HepG2 (cell line): ENCODE measurements at regions not wholly inside any gene's neighbourhood (a gene's known extent, or its start where the extent isn't known, plus 50 kb on each side); places are given as distances from the start of the nearest gene placed in this dataset.

Experiments used
- ATAC-seq: fragments of 200-7000 bp; cut with Tn5 transposase; 3 replicates; pipeline ENCODE4 v1.9.1; 2020; ENCODE audit warnings: mild to moderate bottlenecking, moderate library complexity
- BruUV-seq: library from RNA; stranded (reverse); fragments of 400-500 nt; replicated peaks from 2 replicates; lab custom pipeline; 2021; lab: Mats Ljungman, UMichigan
- CTCF ChIA-PET: fragments of 300-600 bp; formaldehyde crosslinking; extraction: SDS; loops from one replicate; lab custom pipeline; 2021; ENCODE audit warnings: low total read pairs, inconsistent platforms, low intra/inter-chr PET ratio; lab: Yijun Ruan, JAX
- POLR2A ChIA-PET: fragments of 350-600 bp; sonication (Branson Sonifier 250); formaldehyde crosslinking; loops from one replicate; lab custom pipeline; 2020; ENCODE audit warnings: antibody characterized with exemption, inconsistent platforms; lab: Yijun Ruan, JAX
- DNase-seq: peaks from one replicate; pipeline ENCODE4 v3.0.0-alpha.2; 2015; ENCODE audit warnings: low spot score
- FAIRE-seq: peaks from 3 replicates; lab custom pipeline; 2011; peaks lifted over from hg19 to GRCh38; lab: Jason Lieb, UNC
- H2AFZ ChIP-seq: one replicate; pipeline ENCODE4 v1.6.1; 2011; ENCODE audit warnings: low read length, inconsistent platforms
- H3K27ac ChIP-seq: fragments of 300-600 bp; 3 replicates; pipeline ENCODE4 v1.8.0; 2011; ENCODE audit warnings: mixed run types, mild to moderate bottlenecking, mixed read lengths, low read length, inconsistent platforms; ENCODE audit not compliant: insufficient read depth; ENCODE audit errors: extremely low read length
- H3K27me3 ChIP-seq, 2 experiments: fragments of 200-600 bp in 1 of 2; 2 replicates in 1 of 2; 3 replicates in 1 of 2; pipeline versions ENCODE4 v1.6.0 to v1.8.0; 2011; ENCODE audit warnings: low read length in 2 of 2, mild to moderate bottlenecking in 2 of 2, moderate library complexity in 2 of 2, inconsistent platforms in 1 of 2; ENCODE audit not compliant: insufficient read depth in 2 of 2, control insufficient read depth in 1 of 2
- H3K36me3 ChIP-seq, 2 experiments: fragments of 200-600 bp in 1 of 2; replicated peaks in 1 of 2; 2 replicates in 1 of 2; 3 replicates in 1 of 2; pipeline versions ENCODE4 v1.5.1 to v1.8.0; 2011; ENCODE audit warnings: low read length in 2 of 2, inconsistent platforms in 1 of 2; ENCODE audit not compliant: insufficient read depth in 2 of 2, control insufficient read depth in 1 of 2
- H3K4me1 ChIP-seq: 2 replicates; pipeline ENCODE4 v1.5.1; 2012; ENCODE audit warnings: low read length, inconsistent platforms; ENCODE audit not compliant: insufficient read depth
- H3K4me2 ChIP-seq: 2 replicates; pipeline ENCODE4 v1.6.0; 2011; ENCODE audit warnings: low read depth, low read length, inconsistent platforms
- H3K4me3 ChIP-seq, 3 experiments: fragments of 200-600 bp in 1 of 3; sonication (generic), shearing (Covaris generic) in 1 of 3; replicated peaks in 1 of 3; 2 replicates each; pipeline ENCODE4 v1.5.1; 2011 to 2016; ENCODE audit warnings: low read length in 3 of 3, inconsistent platforms in 2 of 3, low read depth in 2 of 3, mild to moderate bottlenecking in 2 of 3, control low read depth in 1 of 3, mixed read lengths in 1 of 3; ENCODE audit not compliant: insufficient read depth in 1 of 3
- H3K79me2 ChIP-seq: one replicate; pipeline ENCODE4 v1.6.1; 2011; ENCODE audit warnings: low read length, inconsistent platforms; ENCODE audit not compliant: insufficient read depth
- H3K9ac ChIP-seq: 2 replicates; pipeline ENCODE4 v1.6.0; 2011; ENCODE audit warnings: mild to moderate bottlenecking, low read depth, low read length, inconsistent platforms; ENCODE audit not compliant: insufficient read depth
- H3K9me3 ChIP-seq: 2 replicates; pipeline ENCODE4 v1.5.1; 2012; ENCODE audit warnings: mild to moderate bottlenecking, low read length
- H4K20me1 ChIP-seq: 2 replicates; pipeline ENCODE4 v1.6.0; 2011; ENCODE audit warnings: inconsistent platforms, mild to moderate bottlenecking, low read length, moderate library complexity; ENCODE audit not compliant: insufficient read depth
- CBX2 ChIP-seq, 2 experiments: fragments of 200-600 bp in 1 of 2; sonication (generic); formaldehyde crosslinking in 1 of 2; IDR thresholded peaks; 2 replicates each; pipeline versions ENCODE4 v1.7.0 to v1.8.1; 2018 to 2022; ENCODE audit warnings: low read depth in 2 of 2, low read length in 1 of 2, mild to moderate bottlenecking in 1 of 2, missing genetic modification reagents in 1 of 2
- EEA1 ChIP-seq: sonication (generic); formaldehyde crosslinking; IDR thresholded peaks from 2 replicates; pipeline ENCODE4 v1.5.1; 2020; ENCODE audit warnings: mild to moderate bottlenecking, missing genetic modification reagents, borderline replicate concordance
- HES4 ChIP-seq: sonication (generic); formaldehyde crosslinking; IDR thresholded peaks from 2 replicates; pipeline ENCODE4 v1.9.0; 2021; ENCODE audit warnings: mild to moderate bottlenecking, missing genetic modification reagents, borderline replicate concordance
- IKZF1 ChIP-seq: fragments of 450-650 bp; IDR thresholded peaks from 2 replicates; pipeline ENCODE4 v1.7.1; 2016
- IRX3 ChIP-seq: sonication (generic); formaldehyde crosslinking; IDR thresholded peaks from 2 replicates; pipeline ENCODE4 v1.8.1; 2023; ENCODE audit warnings: mild to moderate bottlenecking, low read depth, missing genetic modification reagents, borderline replicate concordance
- JARID2 ChIP-seq: sonication (generic); formaldehyde crosslinking; IDR thresholded peaks from 2 replicates; pipeline ENCODE4 v1.8.1; 2023; ENCODE audit warnings: missing genetic modification reagents, inconsistent platforms; ENCODE audit not compliant: insufficient replicate concordance
- KMT2B ChIP-seq: IDR thresholded peaks from 2 replicates; pipeline ENCODE4 v1.6.1; 2016; ENCODE audit warnings: missing genetic modification reagents, missing compliant biosample characterization
- PAF1 ChIP-seq: IDR thresholded peaks from 2 replicates; pipeline ENCODE4 v1.6.1; 2016; ENCODE audit warnings: missing genetic modification reagents, missing compliant biosample characterization
- SYNCRIP ChIP-seq: fragments of 200-400 bp; formaldehyde crosslinking; IDR thresholded peaks from 2 replicates; pipeline ENCODE4 v1.6.1; 2018; ENCODE audit warnings: mild to moderate bottlenecking, low read depth, low read length; ENCODE audit not compliant: insufficient read depth
- ZBTB39 ChIP-seq: sonication (generic); formaldehyde crosslinking; IDR thresholded peaks from 2 replicates; pipeline ENCODE4 v1.5.0; 2020; ENCODE audit warnings: missing genetic modification reagents
- ZNF354B ChIP-seq: sonication (generic); formaldehyde crosslinking; IDR thresholded peaks from 2 replicates; pipeline ENCODE4 v1.8.0; 2022; ENCODE audit warnings: mild to moderate bottlenecking, missing genetic modification reagents
- ZNF446 ChIP-seq: sonication (generic); formaldehyde crosslinking; IDR thresholded peaks from 2 replicates; pipeline ENCODE4 v1.5.0; 2020; ENCODE audit warnings: mild to moderate bottlenecking, missing genetic modification reagents
- ZNF576 ChIP-seq: sonication (generic); formaldehyde crosslinking; IDR thresholded peaks from 2 replicates; pipeline ENCODE4 v1.4.0; 2020; ENCODE audit warnings: mild to moderate bottlenecking, missing genetic modification reagents
- ZNF713 ChIP-seq: sonication (generic); formaldehyde crosslinking; IDR thresholded peaks from 2 replicates; pipeline ENCODE4 v1.4.0; 2020; ENCODE audit warnings: mild to moderate bottlenecking, missing genetic modification reagents
- ZNF781 ChIP-seq: sonication (generic); formaldehyde crosslinking; IDR thresholded peaks from 2 replicates; pipeline ENCODE4 v1.5.1; 2020; ENCODE audit warnings: borderline replicate concordance, mild to moderate bottlenecking, missing genetic modification reagents; ENCODE audit errors: not compliant biosample characterization
- WGBS: methylation state at CpG from one replicate; pipeline ENCODE4 v1.1.6; 2017; ENCODE audit warnings: low lambda C conversion rate; 5-methylcytosine and 5-hydroxymethylcytosine counted together
- in situ Hi-C: cut with HindIII; loops from 2 replicates; pipeline ENCODE4 v1.10.0; 2017; ENCODE audit warnings: low pct_unique_long_range_greater_than_20kb; ENCODE audit not compliant: extremely low pct_ligation_motif_present
- intact Hi-C: fragments of 100-400 bp; cut with micrococcal nuclease; formaldehyde crosslinking; loops from one replicate; pipeline ENCODE4 v1.10.0; 2022; ENCODE audit not compliant: unreplicated experiment
- TF ChIP-seq, protein P1 (sequence below): sonication (generic); formaldehyde crosslinking; IDR thresholded peaks from 2 replicates; pipeline ENCODE4 v1.5.0; 2020; ENCODE audit warnings: missing genetic modification reagents, mild to moderate bottlenecking, borderline replicate concordance

GRCh38 chr11:109130910-109131309, 291.1 kb upstream of the C11orf87 start (continued):
- no peak for TF ChIP-seq ZBTB39 (CRISPR knock-in tag)
- TF ChIP-seq CBX2 (IDR thresholded peaks at IDR 0.05; ENCODE audit: low read depth, low read length) = no peak
- TF ChIP-seq CBX2 (CRISPR knock-in tag; IDR thresholded peaks at IDR 0.05; ENCODE audit: low read depth) = no peak

DNA sequence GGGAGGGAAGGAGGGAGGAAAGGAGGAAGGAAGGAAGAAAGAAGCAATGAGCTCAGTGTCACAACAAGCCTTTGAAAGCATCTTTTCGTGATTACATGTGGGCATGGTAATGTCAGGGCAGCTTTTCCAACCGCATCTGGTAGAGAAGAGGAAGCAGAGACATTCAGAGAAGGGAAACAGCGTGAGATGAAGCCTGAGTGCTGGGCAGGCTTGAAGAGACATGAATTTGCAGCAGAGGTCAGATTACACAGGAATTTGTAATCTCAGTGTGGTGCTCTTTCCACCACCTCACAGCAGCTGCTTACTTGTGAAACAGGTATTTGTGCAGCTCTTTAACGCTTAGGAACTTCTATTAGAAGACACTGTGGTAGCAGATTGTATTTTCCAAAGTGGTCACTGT, 289.5 kb upstream of the C11orf87 start:
- TF ChIP-seq, protein P1, sequence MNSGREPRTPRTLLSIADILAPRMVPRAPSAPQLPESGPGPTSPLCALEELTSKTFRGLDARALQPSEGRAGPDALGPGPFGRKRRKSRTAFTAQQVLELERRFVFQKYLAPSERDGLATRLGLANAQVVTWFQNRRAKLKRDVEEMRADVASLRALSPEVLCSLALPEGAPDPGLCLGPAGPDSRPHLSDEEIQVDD (CRISPR knock-in tag) = no peak
- TF ChIP-seq JARID2 = no peak
- no peak for TF ChIP-seq ZNF446 (CRISPR knock-in tag)
- no peak for TF ChIP-seq PAF1 (CRISPR knock-in tag)
- no peak for TF ChIP-seq IRX3 (CRISPR knock-in tag)
- no peak for TF ChIP-seq ZNF713 (CRISPR knock-in tag)
- no peak for TF ChIP-seq ZNF576 (CRISPR knock-in tag)
- no peak for TF ChIP-seq SYNCRIP
- no peak for TF ChIP-seq ZNF354B
- no peak for TF ChIP-seq IKZF1
- TF ChIP-seq ZNF781 (CRISPR knock-in tag) = no peak
- TF ChIP-seq HES4 (CRISPR knock-in tag) = no peak
- no peak for TF ChIP-seq EEA1 (CRISPR knock-in tag)
- TF ChIP-seq KMT2B (CRISPR knock-in tag) = no peak
- Histone ChIP-seq H4K20me1 (no peaks in the 10 kb centered on the region), H3K27ac (no peak overlapping the region), H3K4me2 (no peak overlapping the region), H3K36me3 (no peaks in the 10 kb centered on the region), H3K4me1 (no peaks in the 10 kb centered on the region), H2AFZ (no peak overlapping the region), H3K9me3 (no peaks in the 10 kb centered on the region), H3K4me3 (no peak overlapping the region), H3K79me2 (no peaks in the 10 kb centered on the region), H3K27me3 (no peaks in the 10 kb centered on the region), H3K9ac (no peak overlapping the region)
- 2% methylated on average over 4 of the region's 4 CpGs for WGBS
- ChIA-PET POLR2A (no interaction called here), CTCF (no interaction called here)
- intact Hi-C loops (no loop called here), in situ Hi-C loops (no loop called here)
- no TSS peak for BruUV-seq
- ATAC-seq (no peak), FAIRE-seq (no peak), DNase-seq (no peak)
